ENCODE measurements at regions not wholly inside any gene's neighbourhood (a gene's known extent, or its start where the extent isn't known, plus 50 kb on each side); places are given as distances from the start of the nearest gene placed in this dataset.
A peak's percentile ranks its signal among the peaks of the same experiment; 100 is the strongest.
"Not testable (repeated sequence)": the region's sequence is repeated elsewhere in the genome, so short reads cannot be mapped to it uniquely, and the experiment has no call there.

- no peak for DNase-seq
Observed at GRCh38 chr12:14214495-14214894, 151.0 kb upstream of the ATF7IP start.

- not testable (repeated sequence) for DNase-seq
Observed at GRCh38 chr12:14215949-14216348, 149.5 kb upstream of the ATF7IP start.

- no peak for DNase-seq
Observed at GRCh38 chr12:14216405-14217294, 148.8 kb upstream of the ATF7IP start.

- no peak for DNase-seq
Observed at GRCh38 chr12:14219156-14219555, 146.3 kb upstream of the ATF7IP start.

- DNase-seq = not testable (repeated sequence)
Observed at GRCh38 chr12:14219670-14220069, 145.8 kb upstream of the ATF7IP start.

GRCh38 chr12:14225064-14225463 is 140.4 kb upstream of the ATF7IP start:
- no peak for DNase-seq

GRCh38 chr12:14235176-14235575 is 130.3 kb upstream of the ATF7IP start:
- not testable (repeated sequence) for DNase-seq

GRCh38 chr12:14236641-14237040 is 128.8 kb upstream of the ATF7IP start:
- DNase-seq = not testable (repeated sequence)

- no peak for DNase-seq
Observed at GRCh38 chr12:14238221-14238792, 127.2 kb upstream of the ATF7IP start.

- peak; percentile 54 to 60 for DNase-seq
Observed at GRCh38 chr12:14239350-14239934, 126.0 kb upstream of the ATF7IP start.

- no peak for DNase-seq
Observed at GRCh38 chr12:14239935-14240872, 125.3 kb upstream of the ATF7IP start.

- DNase-seq = no peak
Observed at GRCh38 chr12:14240873-14241220, 124.6 kb upstream of the ATF7IP start.

- DNase-seq = not testable (repeated sequence)
Observed at GRCh38 chr12:14242825-14243224, 122.7 kb upstream of the ATF7IP start.

- no peak for DNase-seq
Observed at GRCh38 chr12:14243941-14244340, 121.5 kb upstream of the ATF7IP start.

GRCh38 chr12:14244876-14245669 is 120.4 kb upstream of the ATF7IP start:
- no peak for DNase-seq

GRCh38 chr12:14247166-14247565 is 118.3 kb upstream of the ATF7IP start:
- DNase-seq = no peak

GRCh38 chr12:14249368-14249767 is 116.1 kb upstream of the ATF7IP start:
- no peak for DNase-seq

GRCh38 chr12:14252697-14253096 is 112.8 kb upstream of the ATF7IP start:
- DNase-seq = no peak

- DNase-seq = no peak
Observed at GRCh38 chr12:14253496-14253895, 112.0 kb upstream of the ATF7IP start.

GRCh38 chr12:14254781-14255180 is 110.7 kb upstream of the ATF7IP start:
- no peak for DNase-seq

- peak in 1 of 2 experiments; percentile 37 for DNase-seq
Observed at GRCh38 chr12:14256121-14256520, 109.4 kb upstream of the ATF7IP start.

GRCh38 chr12:14256555-14257169 is 108.8 kb upstream of the ATF7IP start:
- DNase-seq = peak; percentile 78 to 79
